ENCODE measurements at regions not wholly inside any gene's neighbourhood (a gene's known extent, or its start where the extent isn't known, plus 50 kb on each side); places are given as distances from the start of the nearest gene placed in this dataset.
"Not testable (repeated sequence)": the region's sequence is repeated elsewhere in the genome, so short reads cannot be mapped to it uniquely, and the experiment has no call there.

- no peak for DNase-seq
These were observed 324.2 kb downstream of the LNPK start for GRCh38 chr2:175677880-175678279.

GRCh38 chr2:175676813-175677212 lies 325.3 kb downstream of the LNPK start:
- DNase-seq: no peak

- not testable (repeated sequence) for DNase-seq
These were observed 333.3 kb downstream of the LNPK start for GRCh38 chr2:175668804-175669203.

- DNase-seq: no peak
These were observed 339.7 kb downstream of the LNPK start for GRCh38 chr2:175662335-175662734.

DNA sequence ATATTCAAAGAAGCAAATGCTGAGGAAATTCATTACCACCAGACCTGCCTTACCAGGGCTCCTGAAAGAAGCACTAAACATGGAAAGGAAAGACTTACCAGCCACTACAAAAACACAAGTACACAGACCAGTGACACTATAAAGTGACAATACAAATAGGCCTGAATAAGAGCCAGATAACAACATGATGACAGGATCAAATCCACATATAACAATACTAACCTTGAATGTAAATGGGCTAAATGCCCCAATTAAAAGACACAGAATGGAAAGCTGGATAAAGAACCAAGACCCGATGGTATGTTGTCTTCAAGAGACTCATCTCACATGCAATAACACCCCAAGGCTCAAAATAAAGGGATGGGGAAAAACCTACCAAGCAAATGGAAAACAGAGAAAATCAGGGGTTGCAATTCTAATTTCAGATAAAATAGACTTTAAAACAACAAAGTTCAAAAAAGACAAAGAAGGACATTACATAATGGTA lies 353.4 kb downstream of the LNPK start:
- DNase-seq: no peak

DNA sequence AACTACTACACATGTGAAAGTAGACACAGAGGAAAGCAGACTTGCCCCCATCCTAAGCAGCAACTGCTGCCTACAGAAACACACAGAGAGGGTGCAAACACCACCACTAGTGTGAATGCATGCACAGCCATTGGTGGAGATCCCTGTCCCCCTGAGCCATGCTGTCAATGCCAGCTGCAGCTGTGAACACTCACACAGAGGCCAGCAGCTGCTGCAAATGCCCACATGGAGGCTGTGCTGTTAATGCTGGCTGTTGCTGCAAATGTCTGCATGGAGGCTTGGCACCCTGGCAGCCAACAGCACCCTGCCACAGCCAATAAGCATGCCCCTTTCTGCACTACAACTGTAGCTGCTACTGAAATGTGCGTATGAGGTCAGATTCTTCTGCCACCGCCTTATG lies 355.0 kb downstream of the LNPK start:
- no peak for DNase-seq

- no peak for DNase-seq
These were observed 361.4 kb downstream of the LNPK start for GRCh38 chr2:175640655-175641054.

GRCh38 chr2:175633227-175633626 lies 368.8 kb downstream of the LNPK start:
- no peak for DNase-seq

GRCh38 chr2:175631245-175631623 lies 370.8 kb downstream of the LNPK start:
- no peak for DNase-seq

DNA sequence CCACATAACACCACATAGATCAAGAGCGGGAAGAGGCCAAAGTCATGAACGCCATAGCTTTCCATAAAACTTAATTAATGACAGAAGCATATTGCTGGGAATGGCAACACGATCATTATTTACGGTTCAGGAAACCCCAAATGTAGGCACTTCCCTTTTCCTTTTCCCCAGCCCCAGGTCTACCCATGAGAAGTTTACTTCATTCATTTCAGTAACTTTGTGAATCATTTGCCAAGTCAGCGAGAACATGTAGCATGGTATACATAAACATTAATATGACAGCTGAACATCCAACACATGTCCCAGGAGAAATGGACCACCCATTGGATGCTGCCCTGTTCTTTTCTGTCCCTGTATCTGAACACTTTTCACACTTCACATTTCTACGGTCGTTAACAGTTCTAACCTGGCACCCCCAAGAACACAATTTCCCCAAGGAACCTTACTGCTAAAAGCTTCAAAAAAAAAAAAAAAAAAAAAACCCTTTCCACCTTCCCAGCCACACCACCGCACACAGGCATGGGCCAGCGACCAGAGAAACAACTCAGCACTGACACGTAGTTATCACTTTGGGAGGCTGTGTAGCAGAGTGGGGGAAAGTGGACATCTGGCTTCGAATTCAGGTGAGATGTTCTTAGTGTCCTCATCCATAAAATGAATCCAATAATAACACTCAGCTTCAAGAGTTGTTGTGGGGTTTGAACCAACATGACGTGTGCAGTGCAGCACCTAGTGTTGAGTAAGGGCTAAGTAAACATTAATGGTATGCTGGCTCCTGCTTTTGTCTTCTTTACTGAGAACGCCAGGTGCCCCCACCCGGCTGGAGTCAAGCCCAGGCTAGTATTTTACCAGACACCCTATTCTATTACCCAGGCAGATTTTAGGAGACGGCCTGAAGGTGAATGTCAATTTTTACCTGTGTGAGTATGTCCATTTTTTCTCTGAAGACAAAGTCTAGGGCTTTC lies 371.5 kb downstream of the LNPK start:
- no peak for DNase-seq

DNA sequence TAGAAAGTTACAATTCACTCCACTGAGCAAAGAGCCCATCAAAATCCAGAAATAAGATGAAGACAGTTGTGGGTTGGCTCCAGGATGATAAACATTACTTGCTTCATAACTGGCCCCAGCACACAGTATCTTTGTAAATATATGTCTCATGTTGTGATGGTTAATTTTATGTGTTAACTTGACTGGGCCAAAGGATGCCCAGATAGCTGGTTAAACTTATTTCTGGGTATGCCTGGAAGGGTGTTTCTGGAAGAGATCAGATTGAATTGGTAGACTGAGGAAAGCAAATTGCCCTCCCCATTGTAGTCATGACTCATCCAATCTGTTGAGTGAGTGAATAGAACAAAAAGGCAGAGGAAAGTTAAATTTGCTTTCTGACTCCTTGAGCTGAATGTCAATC lies 373.8 kb downstream of the LNPK start:
- DNase-seq: no peak

DNA sequence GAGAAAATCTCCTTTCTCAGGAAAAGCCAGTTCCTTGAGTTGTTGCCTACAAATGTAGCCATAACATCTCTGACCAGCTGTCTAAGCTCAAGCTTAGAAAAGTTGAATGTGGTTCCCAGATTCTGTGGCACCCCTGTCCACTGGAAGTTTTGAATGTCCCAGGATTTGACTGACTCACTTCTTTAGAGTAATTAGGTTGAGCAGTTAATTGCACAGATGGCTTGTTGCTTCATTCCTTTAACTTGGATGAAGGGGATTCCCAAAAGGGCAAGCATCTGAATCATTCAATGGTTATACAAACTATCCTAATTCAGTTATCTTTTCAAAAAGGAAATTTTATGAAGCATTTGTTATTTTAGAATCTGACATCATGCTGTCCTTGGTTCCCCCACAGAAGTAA lies 374.7 kb downstream of the LNPK start:
- no peak for DNase-seq

DNA sequence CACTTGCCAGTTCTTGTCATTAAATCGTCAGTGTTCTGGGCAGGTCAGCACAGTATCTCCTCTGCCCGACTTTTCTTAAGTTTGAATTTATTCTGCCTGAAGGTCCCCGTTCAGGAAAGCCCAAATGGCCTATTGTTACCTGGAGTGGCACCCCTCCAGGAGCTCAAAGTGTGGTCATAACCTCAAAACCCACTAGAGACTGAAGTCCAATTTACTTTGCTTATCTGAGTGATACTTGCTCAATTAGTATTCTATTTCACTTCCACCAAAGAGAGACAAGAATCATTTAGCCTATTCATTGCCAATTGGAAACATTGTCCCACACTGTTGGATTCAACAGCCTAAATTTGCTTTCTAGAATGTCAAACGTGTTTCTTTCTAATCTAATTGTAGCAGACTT lies 375.3 kb downstream of the LNPK start:
- no peak for DNase-seq

- DNase-seq: no peak
These were observed 377.3 kb downstream of the LNPK start for GRCh38 chr2:175624785-175625184.

DNA sequence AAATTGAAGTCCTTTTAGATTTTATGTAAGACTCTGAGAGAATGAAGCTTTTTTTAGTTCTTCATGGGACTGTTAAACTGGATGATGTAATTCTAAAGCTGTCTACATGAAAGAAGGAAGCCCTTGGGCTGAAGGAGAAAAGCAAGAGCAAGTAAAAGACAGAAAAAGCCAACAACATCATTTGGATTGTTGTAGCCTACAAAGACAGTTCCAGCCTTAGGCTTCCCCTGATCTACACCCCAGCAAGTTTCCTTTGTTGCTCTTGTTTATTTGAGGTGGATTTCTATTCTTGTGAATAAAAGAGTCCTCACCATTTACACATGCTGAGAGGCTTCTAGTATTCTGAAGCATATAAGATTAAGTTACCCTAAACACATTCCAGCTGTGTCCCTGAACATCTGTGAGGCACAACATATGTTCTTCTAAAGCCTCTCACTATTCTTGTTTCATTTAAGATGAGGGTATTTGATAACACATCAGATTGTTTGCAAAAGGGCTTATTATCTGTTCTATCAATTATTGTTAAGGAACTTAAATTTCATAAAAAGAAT lies 377.8 kb downstream of the LNPK start:
- DNase-seq: no peak

DNA sequence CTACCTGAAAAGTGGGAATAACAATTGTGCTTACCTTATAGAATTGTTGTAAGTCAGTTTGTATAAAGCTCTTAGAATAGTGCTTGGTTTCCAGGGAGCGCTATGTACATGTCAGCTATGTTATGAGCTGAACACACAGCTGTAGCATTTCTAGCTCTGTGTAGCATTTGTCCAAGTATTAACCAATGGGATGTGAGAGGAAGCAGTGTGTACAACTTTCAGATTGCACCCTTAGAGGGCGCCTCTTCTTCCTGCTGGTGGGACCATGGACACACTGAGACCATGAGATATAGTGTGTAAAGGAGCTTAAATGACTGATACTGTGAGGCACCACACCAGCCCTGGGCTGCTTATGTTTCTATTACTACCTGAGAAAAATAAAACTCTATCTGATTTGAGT lies 380.2 kb downstream of the LNPK start:
- DNase-seq: no peak

DNA sequence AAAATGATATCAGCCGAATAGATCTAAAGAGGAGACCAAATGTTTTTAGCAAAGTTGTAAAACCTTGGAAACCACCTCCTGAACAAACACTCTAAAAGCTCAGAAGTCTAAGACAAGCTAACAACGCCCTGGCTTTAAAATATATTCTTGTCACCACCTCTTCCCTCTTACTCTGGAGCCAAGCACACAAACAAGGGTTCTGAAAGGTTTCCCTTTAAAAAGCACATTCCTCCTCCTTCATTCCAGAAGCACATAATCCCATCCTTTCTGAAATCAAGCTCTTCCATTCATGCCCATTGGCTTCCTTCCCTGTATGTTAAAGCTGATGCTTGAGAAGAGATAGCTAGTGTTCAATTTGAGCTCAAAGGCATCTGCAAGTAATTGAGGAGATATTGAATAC lies 382.0 kb downstream of the LNPK start:
- DNase-seq: no peak

- DNase-seq: no peak
These were observed 382.7 kb downstream of the LNPK start for GRCh38 chr2:175619179-175620045.

GRCh38 chr2:175612280-175612679 lies 389.8 kb downstream of the LNPK start:
- no peak for DNase-seq

DNA sequence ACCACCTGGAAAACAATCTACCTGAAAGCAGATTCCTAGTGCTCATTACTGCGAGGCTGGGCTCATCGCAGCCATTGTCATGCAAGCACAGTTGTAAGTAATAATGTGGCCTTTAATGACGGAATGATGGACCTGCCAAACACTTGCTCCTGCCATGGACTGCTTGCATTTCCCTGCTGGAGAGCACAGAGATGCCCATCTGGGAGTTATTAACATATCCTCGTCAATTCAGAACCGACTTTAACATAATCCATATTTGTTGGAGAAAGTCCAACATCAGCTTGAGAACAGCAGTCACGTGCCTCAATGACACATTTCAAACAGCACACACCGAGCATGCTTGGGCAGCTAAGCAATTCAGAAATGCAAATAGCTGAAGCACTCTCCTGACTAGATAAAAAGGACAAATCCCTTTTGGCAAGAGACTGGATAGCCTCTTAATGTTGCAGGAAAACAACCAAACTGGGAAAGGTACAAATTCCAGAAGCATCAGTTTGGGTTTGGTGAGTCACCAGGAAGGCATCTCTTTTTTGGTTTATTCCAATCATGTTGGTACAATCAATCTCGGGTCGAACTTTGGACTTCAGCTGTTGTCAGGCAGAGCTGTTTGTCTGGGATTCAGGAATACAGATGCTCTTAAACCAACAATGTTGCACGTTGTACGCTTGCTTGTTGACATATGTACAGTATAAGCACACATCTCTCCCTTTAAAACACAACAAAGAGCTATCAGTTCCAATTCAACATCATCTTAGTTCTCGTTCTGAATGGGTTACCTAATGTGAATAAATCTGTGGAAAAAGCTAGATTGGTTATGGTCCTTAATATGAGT lies 395.8 kb downstream of the LNPK start:
- no peak for DNase-seq

DNA sequence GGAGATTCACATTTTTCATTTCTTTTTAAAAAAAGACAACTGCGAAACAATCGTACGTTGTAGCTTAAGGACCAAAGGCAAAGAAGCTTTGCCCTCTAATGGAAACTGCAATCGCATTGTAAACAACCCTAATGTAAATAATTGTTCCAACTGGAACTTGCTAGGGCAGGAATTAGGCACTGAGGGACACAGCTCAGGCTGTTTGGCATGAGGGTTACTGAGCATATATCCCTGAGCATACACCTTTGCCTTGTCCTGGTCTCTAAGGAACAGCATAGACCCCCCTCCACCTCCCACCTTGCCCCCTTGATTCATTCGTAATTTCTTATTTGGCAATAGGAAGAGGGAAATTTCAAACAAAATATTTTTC lies 396.4 kb downstream of the LNPK start:
- no peak for DNase-seq

- no peak for DNase-seq
These were observed 400.1 kb downstream of the LNPK start for GRCh38 chr2:175601969-175602368.
